Activated CD8-positive, alpha-beta T cell treated with anti-CD3 and anti-CD28 coated beads for 36 hours (primary cell): ENCODE measurements at regions not wholly inside any gene's neighbourhood (a gene's known extent, or its start where the extent isn't known, plus 50 kb on each side); places are given as distances from the start of the nearest gene placed in this dataset.

ENCODE experiments used
- ATAC-seq: fragments of 200-7000 bp; cut with Tn5 transposase; one replicate; pipeline ENCODE4 v1.10.0; 2021; ENCODE audit warnings: mild to moderate bottlenecking, moderate library complexity
- CTCF ChIA-PET: fragments of 350-600 bp; sonication (Branson Sonifier 250); formaldehyde crosslinking; loops from one replicate; lab custom pipeline; 2021; ENCODE audit warnings: antibody characterized with exemption; lab: Charles Lee
- POLR2A ChIA-PET: fragments of 350-600 bp; sonication (Branson Sonifier 250); formaldehyde crosslinking; loops from one replicate; lab custom pipeline; 2021; ENCODE audit warnings: antibody characterized with exemption; lab: Charles Lee
- DNase-seq: peaks from one replicate; pipeline ENCODE4 v3.0.0-alpha.2; 2020
- H3K27ac Mint-ChIP-seq: one replicate; pipeline ENCODE4 v1.8.0; 2021; ENCODE audit warnings: mild to moderate bottlenecking, mixed read lengths
- H3K27me3 Mint-ChIP-seq: one replicate; pipeline ENCODE4 v1.8.0; 2021; ENCODE audit warnings: mixed read lengths
- H3K36me3 Mint-ChIP-seq: one replicate; pipeline ENCODE4 v1.8.0; 2021; ENCODE audit warnings: low read depth, mixed read lengths
- H3K4me1 Mint-ChIP-seq: one replicate; pipeline ENCODE4 v1.8.0; 2021; ENCODE audit warnings: low read depth, mixed read lengths
- H3K4me3 Mint-ChIP-seq: one replicate; pipeline ENCODE4 v1.8.0; 2021; ENCODE audit warnings: mild to moderate bottlenecking, moderate library complexity, mixed read lengths
- H3K9me3 Mint-ChIP-seq: one replicate; pipeline ENCODE4 v1.8.0; 2021; ENCODE audit warnings: mixed read lengths
- CTCF ChIP-seq: fragments of 200-600 bp; IDR thresholded peaks from one replicate; pipeline ENCODE4 v1.8.0; 2022; ENCODE audit warnings: antibody characterized with exemption, mild to moderate bottlenecking
- intact Hi-C: fragments of 100-400 bp; cut with micrococcal nuclease; formaldehyde crosslinking; loops from one replicate; pipeline ENCODE4 v1.10.0; 2022

- ATAC-seq (no peak), DNase-seq (no peak)
- no peaks in the 10 kb centered on the region for H3K4me1 Mint-ChIP-seq
- no peak for TF ChIP-seq CTCF
- POLR2A ChIA-PET, result no interaction called here
- CTCF ChIA-PET, result no interaction called here
- no peaks in the 10 kb centered on the region for H3K9me3 Mint-ChIP-seq
- intact Hi-C loops, result no loop called here
- no peak overlapping the region for H3K4me3 Mint-ChIP-seq
- H3K36me3 Mint-ChIP-seq, result no peaks in the 10 kb centered on the region
- no peaks in the 10 kb centered on the region for H3K27me3 Mint-ChIP-seq
- H3K27ac Mint-ChIP-seq, result no peak overlapping the region
These were observed 137.5 kb downstream of the FOXA2 start for GRCh38 chr20:22446613-22447446.

GRCh38 chr20:22442318-22442717 lies 142.1 kb downstream of the FOXA2 start:
- ChIA-PET CTCF (no interaction called here), POLR2A (interaction anchor here (0.6 kb wide), 1 partner anchor 1628 kb away, joined by 4 read pairs; no protein-coding TSS in a partner anchor)
- no peak for TF ChIP-seq CTCF
- Mint-ChIP-seq H3K36me3 (no peaks in the 10 kb centered on the region), H3K27ac (no peak overlapping the region), H3K27me3 (peaks cover 2% of the 10 kb centered on the region), H3K9me3 (no peaks in the 10 kb centered on the region), H3K4me3 (no peak overlapping the region), H3K4me1 (no peaks in the 10 kb centered on the region)
- DNase-seq, result no peak
- no peak for ATAC-seq
- intact Hi-C loops, result no loop called here

GRCh38 chr20:22438926-22439325 lies 145.4 kb downstream of the FOXA2 start:
- H3K9me3 Mint-ChIP-seq, result no peaks in the 10 kb centered on the region
- intact Hi-C loops, result no loop called here
- H3K27me3 Mint-ChIP-seq, result peaks cover 2% of the 10 kb centered on the region
- H3K36me3 Mint-ChIP-seq, result no peaks in the 10 kb centered on the region
- no peak overlapping the region for H3K4me3 Mint-ChIP-seq
- DNase-seq (no peak), ATAC-seq (no peak)
- no peaks in the 10 kb centered on the region for H3K4me1 Mint-ChIP-seq
- no peak overlapping the region for H3K27ac Mint-ChIP-seq
- POLR2A ChIA-PET, result no interaction called here
- no peak for TF ChIP-seq CTCF
- CTCF ChIA-PET, result no interaction called here

GRCh38 chr20:22438346-22438745 lies 146.0 kb downstream of the FOXA2 start:
- no peak overlapping the region for H3K4me3 Mint-ChIP-seq
- intact Hi-C loops, result no loop called here
- ChIA-PET POLR2A (no interaction called here), CTCF (no interaction called here)
- no peak overlapping the region for H3K27ac Mint-ChIP-seq
- no peak for ATAC-seq
- peaks cover 2% of the 10 kb centered on the region for H3K27me3 Mint-ChIP-seq
- no peak for TF ChIP-seq CTCF
- no peak for DNase-seq
- H3K9me3 Mint-ChIP-seq, result no peaks in the 10 kb centered on the region
- no peaks in the 10 kb centered on the region for H3K4me1 Mint-ChIP-seq
- H3K36me3 Mint-ChIP-seq, result no peaks in the 10 kb centered on the region

GRCh38 chr20:22437354-22437753 lies 147.0 kb downstream of the FOXA2 start:
- DNase-seq (no peak), ATAC-seq (no peak)
- no peak overlapping the region for H3K27ac Mint-ChIP-seq
- intact Hi-C loops, result no loop called here
- H3K9me3 Mint-ChIP-seq, result no peaks in the 10 kb centered on the region
- no peak overlapping the region for H3K4me3 Mint-ChIP-seq
- peaks cover 2% of the 10 kb centered on the region for H3K27me3 Mint-ChIP-seq
- no peak for TF ChIP-seq CTCF
- ChIA-PET CTCF (no interaction called here), POLR2A (no interaction called here)
- no peaks in the 10 kb centered on the region for H3K36me3 Mint-ChIP-seq
- no peaks in the 10 kb centered on the region for H3K4me1 Mint-ChIP-seq
